Fibroblast of villous mesenchyme (primary cell): ENCODE measurements at regions not wholly inside any gene's neighbourhood (a gene's known extent, or its start where the extent isn't known, plus 50 kb on each side); places are given as distances from the start of the nearest gene placed in this dataset.
A peak's percentile ranks its signal among the peaks of the same experiment; 100 is the strongest.

ENCODE experiments used
- DNase-seq: peaks from one replicate; pipeline ENCODE4 v3.0.0-alpha.2; 2010; ENCODE audit warnings: low read depth
- H3K4me3 ChIP-seq: 2 replicates; pipeline ENCODE4 v1.5.1; 2011; ENCODE audit warnings: low read depth, mild to moderate bottlenecking, low read length
- TF ChIP-seq, protein P1 (sequence below): IDR thresholded peaks from 2 replicates; pipeline ENCODE4 v1.5.1; 2012; ENCODE audit warnings: low read depth, mild to moderate bottlenecking, low read length; ENCODE audit not compliant: insufficient read depth

DNA sequence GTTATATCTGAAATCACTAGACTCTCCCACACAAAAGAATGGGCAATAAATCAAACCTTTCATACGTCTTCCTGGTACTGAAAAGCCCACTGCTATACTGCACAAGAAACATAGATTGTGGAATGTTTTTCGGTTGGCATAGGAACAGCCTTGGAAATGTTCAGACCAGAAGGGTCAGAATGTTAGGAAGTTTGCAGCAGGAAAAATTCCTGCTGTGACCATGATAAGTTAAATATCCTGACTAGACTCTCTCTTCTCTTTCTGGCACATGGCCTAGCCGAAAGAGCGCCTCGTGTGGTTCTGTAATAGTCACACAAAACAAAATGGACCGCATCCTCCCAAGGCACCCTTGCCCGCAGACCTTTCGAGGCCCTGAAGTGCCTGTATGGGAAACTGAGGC lies 427.2 kb downstream of the COG6 start:
- no peak overlapping the region for H3K4me3 ChIP-seq
- peak; percentile 58 for DNase-seq
- TF ChIP-seq, protein P1, sequence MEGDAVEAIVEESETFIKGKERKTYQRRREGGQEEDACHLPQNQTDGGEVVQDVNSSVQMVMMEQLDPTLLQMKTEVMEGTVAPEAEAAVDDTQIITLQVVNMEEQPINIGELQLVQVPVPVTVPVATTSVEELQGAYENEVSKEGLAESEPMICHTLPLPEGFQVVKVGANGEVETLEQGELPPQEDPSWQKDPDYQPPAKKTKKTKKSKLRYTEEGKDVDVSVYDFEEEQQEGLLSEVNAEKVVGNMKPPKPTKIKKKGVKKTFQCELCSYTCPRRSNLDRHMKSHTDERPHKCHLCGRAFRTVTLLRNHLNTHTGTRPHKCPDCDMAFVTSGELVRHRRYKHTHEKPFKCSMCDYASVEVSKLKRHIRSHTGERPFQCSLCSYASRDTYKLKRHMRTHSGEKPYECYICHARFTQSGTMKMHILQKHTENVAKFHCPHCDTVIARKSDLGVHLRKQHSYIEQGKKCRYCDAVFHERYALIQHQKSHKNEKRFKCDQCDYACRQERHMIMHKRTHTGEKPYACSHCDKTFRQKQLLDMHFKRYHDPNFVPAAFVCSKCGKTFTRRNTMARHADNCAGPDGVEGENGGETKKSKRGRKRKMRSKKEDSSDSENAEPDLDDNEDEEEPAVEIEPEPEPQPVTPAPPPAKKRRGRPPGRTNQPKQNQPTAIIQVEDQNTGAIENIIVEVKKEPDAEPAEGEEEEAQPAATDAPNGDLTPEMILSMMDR, result peak; percentile 4

DNA sequence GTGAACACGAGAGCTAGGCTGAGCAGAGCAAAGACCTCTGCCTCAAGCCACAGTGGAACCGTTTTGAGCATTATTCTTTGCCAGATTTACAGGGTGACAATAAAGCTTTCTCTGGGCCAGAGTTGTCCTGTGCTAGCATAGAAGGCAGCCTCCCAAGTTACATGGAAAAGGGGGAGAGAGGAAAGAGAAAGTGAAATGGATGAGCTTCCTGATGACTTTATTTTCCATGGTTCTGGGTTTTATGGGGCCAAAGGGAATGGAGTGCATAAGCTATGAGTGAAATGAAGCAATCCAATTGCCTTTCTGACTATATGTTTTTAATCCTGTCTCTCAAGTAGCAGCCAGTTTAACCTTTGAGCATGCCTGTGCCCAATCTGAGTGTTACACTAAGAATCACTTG lies 428.4 kb downstream of the COG6 start:
- TF ChIP-seq, protein P1, result no peak
- DNase-seq, result peak; percentile 14
- H3K4me3 ChIP-seq, result no peak overlapping the region

DNA sequence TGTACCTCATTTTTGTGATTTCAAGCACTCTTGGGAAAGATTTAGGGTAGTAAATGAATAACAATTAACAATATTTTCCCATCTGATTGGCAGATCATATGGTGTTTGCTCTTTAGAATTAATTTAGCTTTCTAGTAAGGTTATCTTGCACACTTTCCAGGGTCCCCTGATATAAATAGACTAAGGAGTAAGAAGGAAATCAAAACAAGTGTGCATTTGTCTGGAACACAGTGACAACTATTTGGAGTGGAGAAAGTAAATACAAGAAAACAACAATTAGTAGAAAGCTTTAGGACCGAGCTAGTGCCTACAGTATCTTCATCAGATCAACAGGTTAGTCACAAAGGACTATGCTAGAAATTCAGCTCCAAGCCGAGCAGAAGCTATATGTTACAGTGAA lies 429.5 kb downstream of the COG6 start:
- no peak overlapping the region for H3K4me3 ChIP-seq
- no peak for DNase-seq
- TF ChIP-seq, protein P1, result no peak

DNA sequence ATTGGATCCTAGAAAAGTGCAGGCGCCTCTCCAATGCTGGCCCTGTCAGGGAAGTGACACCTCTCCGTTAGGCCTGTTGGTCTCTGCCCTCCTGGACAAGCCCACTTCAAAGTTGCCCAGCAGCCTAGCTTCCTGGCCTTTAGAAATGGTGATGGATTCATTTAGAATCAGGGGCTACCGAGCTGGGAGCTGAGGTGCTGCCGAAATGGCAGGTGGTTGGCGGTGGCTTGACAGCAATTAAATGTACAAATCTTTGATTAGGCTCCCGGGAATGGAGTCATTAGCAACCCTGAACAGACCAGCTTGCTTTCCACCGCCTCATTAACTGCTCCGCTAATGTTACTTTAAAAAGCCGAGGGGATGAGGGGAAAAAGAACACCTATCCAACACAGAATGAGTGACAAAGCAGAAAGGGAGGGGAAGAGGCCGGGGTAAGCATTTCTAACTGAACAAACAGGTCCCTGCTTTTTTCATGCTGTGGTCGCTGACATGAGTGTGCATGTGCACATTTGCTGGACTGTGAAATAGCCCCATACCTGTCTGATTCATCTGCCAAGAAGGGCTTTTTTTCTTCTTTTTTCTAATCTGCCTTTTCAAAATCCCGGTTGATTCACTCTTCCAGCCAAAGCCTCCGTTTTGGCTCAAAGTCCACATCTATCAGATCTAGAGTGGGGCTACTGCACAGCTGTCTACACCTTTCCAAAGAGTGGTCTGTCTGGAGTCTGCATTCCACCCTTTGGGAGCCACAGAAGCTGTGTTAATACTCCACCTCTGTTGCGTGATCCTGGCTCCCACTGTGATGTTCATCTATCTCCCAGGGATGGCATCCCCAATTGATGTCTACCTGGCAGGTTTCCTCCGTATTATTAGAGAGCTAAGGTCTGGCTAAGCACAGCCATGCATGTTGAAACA lies 431.9 kb downstream of the COG6 start:
- DNase-seq, result no peak
- H3K4me3 ChIP-seq, result no peak overlapping the region
- TF ChIP-seq, protein P1, result no peak

DNA sequence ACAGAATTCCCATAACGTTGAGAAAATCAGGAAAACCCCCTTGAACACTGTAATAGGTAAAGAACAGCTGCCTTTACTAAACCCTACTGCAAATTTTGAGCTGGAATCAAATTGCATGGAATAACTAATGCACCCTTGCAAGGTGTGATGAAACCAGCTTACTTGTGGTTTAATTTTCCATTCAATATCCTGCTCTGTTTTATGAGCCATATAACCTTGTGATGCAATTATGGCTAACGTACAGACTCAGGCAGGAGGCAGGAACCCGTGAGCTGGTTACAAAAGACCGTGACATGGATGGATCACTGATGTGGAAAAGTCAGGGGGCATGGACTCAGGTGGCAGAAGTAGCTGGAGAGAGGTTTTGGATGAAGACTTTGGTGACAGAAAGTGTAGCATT lies 438.6 kb downstream of the COG6 start:
- no peak for DNase-seq
- H3K4me3 ChIP-seq, result no peak overlapping the region
- TF ChIP-seq, protein P1, result no peak

DNA sequence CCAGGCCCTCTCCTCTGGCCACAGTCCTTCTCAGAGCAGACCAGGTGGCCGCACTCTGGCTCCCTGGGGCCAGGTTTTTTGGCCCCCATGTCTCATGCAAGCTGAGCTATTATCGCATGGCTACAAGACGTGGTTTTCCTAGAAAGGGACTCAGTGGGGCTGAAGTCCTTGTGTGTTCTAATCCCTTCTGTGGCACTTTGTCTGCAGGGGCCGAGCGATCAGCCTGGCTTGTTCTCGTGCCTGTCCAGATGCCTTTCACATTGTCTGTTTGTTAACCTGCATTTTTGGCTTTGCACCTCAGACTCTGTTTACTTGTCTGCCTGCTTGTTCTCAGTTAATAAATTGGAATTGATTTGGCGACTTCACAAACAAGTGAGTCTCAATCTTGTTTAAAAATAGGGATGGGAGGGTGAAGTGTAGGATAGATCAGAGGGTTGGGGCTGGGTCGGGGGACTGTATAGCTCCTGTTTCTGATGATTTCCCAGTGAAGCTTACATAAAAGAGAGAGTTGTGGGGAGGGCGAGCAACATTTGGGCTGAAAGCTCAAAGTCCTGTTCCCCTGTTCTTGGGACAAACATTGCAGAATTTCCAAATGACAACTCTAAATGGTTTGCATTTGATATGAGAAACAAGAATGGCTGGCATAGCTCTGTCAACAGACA lies 440.4 kb downstream of the COG6 start:
- H3K4me3 ChIP-seq, result no peak overlapping the region
- DNase-seq, result no peak
- TF ChIP-seq, protein P1, result no peak
